GM12892 (cell line): ENCODE measurements at regions not wholly inside any gene's neighbourhood (a gene's known extent, or its start where the extent isn't known, plus 50 kb on each side); places are given as distances from the start of the nearest gene placed in this dataset.

Experiments used
- POLR2A ChIP-seq: IDR thresholded peaks from 2 replicates; pipeline ENCODE4 v1.6.1; 2011; ENCODE audit warnings: low read depth, low read length, control low read depth
- POLR2AphosphoS5 ChIP-seq: IDR thresholded peaks from 2 replicates; pipeline ENCODE4 v1.6.1; 2011; ENCODE audit warnings: low read depth, low read length, control low read depth
- TAF1 ChIP-seq: IDR thresholded peaks from 2 replicates; pipeline ENCODE4 v1.6.1; 2011; ENCODE audit warnings: low read depth, mild to moderate bottlenecking, control low read depth, low read length, borderline replicate concordance

DNA sequence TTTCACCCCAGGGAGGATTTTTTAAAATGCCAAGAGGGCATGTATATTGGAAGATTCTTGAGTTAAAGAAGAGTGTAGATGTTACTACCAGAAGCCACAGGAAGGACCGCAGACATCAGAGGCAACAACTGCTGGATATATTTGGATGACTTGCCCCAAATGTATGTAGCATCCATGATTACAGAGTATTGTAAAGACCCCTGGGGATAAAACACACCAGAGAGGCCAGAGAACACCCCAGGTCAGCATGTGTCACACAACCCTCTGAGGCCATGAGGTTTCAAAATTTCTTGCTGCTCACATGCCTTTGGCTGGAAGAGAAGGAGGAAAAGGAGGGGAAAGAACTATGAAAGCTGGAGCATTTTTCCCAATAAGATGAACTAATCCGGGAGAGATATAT is 108.0 kb upstream of the LSM8 start:
- TF ChIP-seq TAF1 (no peak), POLR2A (no peak), POLR2AphosphoS5 (no peak)
